ENCODE measurements at regions not wholly inside any gene's neighbourhood (a gene's known extent, or its start where the extent isn't known, plus 50 kb on each side); places are given as distances from the start of the nearest gene placed in this dataset.

DNA sequence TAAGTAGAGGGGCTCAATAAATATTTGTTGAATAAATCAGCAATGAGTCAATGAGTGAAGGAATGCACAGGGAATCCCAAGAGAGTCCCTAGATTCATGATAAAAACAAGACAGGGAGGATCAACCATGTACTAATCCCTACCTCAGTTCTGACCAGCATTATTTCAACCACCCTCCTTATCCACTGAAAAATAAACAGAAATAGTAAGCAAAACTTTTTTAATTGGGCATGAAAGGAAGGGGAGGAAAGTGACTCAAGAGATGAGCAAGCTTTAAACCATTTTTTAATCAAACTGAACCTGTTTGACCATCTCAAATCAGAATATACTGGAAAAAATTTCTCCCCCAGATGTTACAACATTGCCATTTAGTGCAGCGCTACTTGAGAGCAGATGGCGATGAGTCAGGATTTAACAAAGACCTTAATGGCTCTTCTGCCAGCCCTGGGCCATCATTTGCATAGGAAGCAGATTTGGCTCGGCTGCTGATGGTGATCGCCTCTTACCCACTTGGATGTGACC, 194.8 kb upstream of the SLC30A5 start:
- intact Hi-C loops (cut with micrococcal nuclease): no loop called here

DNA sequence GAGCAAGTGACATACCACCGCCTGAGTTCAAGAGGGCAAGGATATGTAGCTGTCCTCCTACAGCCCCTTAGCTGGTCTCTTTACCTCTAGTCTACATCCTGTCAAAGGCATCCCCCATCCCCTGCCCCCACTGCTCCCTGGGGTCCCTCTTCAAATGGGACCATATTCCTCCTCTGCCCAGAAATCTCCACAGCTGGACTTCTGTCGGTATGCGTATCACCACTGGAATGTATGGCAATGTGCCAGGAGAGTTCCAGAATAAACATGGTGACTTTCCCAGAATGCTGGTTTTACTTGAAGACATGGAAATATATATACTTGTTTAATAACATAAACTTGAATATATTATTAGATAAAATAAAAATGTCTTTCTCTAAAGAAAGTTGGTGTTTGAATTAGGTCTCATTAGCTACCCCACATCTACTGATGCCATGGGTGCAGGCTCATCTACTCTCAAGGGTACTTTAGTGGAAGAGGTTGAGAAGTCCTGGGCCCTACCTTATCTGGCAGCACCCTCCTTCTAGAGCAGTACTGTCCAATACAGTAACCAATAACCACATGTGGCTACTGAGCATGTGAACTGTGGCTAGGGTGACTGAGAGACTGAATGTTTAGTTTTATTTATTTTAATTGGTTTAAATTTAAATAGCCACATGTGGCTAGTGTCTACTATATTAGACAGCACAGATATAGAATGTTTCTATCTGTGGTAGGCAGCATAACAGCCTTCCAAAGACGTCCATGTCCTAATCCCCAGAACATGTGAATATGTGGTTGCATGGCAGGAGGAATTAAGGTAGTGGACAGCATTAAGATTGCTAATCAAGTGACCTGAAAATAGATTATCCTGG, 181.7 kb upstream of the SLC30A5 start:
- intact Hi-C loops (cut with micrococcal nuclease): no loop called here

GRCh38 chr5:68915079-68915478, 178.7 kb upstream of the SLC30A5 start:
- intact Hi-C loops (cut with micrococcal nuclease): no loop called here

DNA sequence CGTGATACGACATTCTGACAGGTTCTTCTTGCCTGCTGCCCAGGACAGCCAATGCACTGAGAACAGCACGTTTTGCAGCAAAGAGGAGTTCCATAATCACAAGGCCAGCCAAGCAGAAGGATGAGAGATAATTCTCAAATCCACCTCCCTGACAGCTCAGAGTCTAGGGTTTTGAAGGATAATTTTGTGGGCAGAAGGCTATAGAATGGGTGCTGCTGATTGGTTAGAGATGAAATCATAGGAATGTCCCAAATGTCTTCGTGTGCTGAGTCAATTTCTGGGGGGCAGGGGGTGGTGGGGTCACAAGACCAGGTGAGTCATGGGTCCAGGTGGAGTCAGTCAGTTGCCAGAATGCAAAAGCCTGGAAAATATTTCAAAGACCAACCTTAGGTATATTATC, 175.5 kb upstream of the SLC30A5 start:
- intact Hi-C loops (cut with micrococcal nuclease): no loop called here

DNA sequence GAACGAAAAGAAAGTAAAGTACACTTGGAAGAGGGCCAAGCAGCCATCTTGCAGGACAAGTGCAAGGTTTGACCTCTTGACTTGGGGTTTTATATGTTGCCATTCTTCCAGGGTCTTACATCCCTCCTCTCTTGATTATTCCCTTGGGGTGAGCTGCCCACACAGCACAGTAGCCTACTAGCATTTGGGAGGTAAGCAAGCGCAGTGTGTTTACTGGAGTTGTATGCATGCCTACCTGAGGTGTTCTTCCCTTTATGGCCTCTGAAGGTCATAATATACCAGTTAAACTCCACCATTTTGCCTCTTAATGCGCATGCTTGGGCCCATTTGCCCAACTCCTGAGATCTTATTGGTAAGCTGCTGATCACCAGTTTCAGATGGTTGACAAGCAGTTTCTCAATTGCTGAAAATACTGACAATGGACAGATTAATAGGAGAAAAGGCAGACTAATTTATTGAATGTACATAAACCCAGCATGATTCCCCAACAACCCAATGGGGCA, 173.8 kb upstream of the SLC30A5 start:
- intact Hi-C loops (cut with micrococcal nuclease): no loop called here

DNA sequence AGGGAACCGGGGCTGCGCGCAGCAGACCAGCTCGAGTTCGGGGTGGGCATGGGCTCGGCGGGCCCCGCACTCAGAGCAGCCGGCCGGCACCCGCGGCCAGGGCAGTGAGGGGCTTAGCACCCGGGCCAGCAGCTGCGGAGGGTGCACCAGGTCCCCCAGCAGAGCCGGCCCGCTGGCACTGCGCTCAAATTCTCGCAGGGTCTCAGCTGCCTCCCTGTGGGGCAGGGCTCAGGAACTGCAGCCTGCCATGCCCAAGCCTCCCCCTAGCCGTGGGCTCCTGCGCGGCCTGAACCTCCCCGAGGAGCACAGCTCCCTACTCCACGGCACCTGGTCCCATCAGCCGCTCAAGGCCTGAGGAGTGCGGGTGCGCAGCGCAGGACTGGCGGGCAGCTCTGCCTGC, 172.9 kb upstream of the SLC30A5 start:
- intact Hi-C loops (cut with micrococcal nuclease): no loop called here

- intact Hi-C loops (cut with micrococcal nuclease): no loop called here
These were observed 171.4 kb upstream of the SLC30A5 start for GRCh38 chr5:68922172-68922987.

DNA sequence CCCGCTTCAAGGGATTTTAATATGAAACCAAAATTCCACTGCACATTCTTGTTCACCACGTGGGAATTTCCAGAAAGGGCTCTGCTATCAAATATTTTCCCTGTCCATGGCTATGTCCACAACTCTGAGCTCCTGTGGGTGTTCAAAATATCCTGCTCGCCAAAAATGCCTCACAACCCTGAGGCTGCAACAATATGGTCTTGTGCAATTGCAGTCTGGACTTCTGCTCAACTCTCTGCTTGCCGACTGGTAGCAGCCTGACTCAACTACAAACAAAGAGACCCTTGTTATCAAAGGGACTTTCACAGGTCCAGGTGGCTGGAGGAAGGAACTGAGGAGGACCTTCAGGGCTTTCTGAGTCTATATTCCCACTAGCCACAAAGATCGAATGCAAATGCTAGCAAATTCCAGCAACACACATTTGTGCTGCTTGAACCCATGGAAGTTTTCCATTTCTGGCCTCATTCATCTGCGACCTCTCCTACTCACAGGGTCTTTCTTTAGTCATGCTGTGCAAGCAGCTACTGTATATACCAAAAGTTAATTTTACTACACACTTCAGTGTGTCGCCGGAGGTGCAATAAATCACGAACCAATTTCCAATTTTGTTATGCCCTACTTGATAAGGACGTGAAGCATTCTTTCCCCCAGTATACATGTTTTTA, 169.2 kb upstream of the SLC30A5 start:
- intact Hi-C loops (cut with micrococcal nuclease): no loop called here

- intact Hi-C loops (cut with micrococcal nuclease): no loop called here
These were observed 165.1 kb upstream of the SLC30A5 start for GRCh38 chr5:68928617-68929302.

- intact Hi-C loops (cut with micrococcal nuclease): no loop called here
These were observed 163.7 kb upstream of the SLC30A5 start for GRCh38 chr5:68930139-68930538.

GRCh38 chr5:68932830-68933434, 160.9 kb upstream of the SLC30A5 start:
- intact Hi-C loops (cut with micrococcal nuclease): no loop called here

- intact Hi-C loops (cut with micrococcal nuclease): no loop called here
These were observed 151.6 kb upstream of the SLC30A5 start for GRCh38 chr5:68942169-68942568.

DNA sequence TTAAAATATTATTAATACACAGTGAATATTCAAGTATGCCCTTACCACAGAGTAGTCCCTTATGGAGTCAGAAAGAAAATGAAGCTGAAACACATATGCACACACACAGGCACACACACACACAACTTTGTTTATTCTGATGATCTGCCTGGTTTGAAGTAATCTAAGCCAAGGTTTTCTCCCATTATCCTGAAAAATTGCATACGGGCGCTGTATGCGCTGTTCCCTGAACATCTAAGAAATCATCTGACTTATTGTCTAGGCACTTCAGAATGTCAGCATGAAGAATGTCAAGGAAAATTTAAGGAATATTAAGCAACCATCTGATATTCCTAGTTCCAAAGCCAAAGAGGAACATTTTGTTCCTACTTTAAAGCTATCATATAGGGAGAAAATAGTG, 147.1 kb upstream of the SLC30A5 start:
- intact Hi-C loops (cut with micrococcal nuclease): no loop called here

GRCh38 chr5:68947986-68948385, 145.8 kb upstream of the SLC30A5 start:
- intact Hi-C loops (cut with micrococcal nuclease): no loop called here

DNA sequence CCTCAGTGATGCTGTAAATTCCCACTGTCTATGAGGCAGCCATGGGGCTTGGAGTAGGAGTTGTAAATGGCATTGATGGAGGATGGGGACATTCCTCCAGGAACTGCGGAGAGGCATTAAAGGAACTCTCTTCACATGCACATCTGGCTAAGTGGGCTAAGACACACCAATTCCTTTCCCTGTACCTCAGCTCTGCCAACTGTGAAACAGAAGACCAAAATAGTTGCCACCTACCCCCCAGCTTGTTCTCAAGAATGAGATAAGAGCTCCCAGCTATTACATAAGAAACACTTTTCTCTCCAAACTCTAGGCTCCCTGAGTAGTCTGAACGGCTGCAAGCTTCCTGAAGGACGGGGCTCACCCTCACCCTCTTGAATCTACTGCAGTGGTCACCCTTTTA, 144.6 kb upstream of the SLC30A5 start:
- intact Hi-C loops (cut with micrococcal nuclease): no loop called here

DNA sequence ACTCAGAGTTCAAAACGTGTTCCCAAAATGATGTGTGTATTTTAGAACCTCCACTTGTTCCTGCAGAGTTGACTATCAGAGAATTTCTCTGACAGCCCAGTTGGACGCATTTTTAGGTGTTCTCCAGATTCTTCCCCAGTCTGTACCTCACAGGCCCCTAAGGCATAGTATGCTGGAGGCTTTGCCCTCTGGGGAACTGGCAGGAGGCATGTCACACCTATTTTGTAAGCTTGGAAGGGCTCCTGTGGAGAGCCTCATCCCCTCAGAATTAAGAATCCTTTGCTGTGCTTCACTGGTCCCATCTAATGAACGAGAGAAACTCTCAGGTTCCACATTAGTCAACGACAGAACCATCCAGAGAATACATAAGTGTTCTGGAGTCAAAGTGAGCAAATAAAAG, 144.1 kb upstream of the SLC30A5 start:
- intact Hi-C loops (cut with micrococcal nuclease): no loop called here

DNA sequence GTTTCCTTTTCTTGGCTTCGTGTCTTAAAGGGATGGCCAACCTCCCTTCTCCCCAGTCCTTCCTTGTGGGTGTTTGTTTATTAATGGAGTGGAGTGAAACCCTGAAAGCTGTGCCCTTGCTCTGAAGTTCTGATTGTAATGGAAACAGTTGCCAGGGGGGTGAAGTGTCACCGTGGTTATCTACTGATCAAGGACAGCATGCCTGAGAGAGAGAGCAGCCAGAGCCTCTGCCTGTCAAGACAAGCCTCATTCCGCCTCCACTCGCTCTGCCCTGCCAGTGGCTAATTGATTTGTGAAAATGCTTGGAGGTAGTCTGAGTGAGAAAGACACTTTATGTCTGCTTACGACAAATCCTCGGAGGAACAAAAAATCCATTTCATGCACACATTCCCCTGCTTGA, 143.7 kb upstream of the SLC30A5 start:
- intact Hi-C loops (cut with micrococcal nuclease): no loop called here

- intact Hi-C loops (cut with micrococcal nuclease): no loop called here
These were observed 142.9 kb upstream of the SLC30A5 start for GRCh38 chr5:68950930-68951329.

DNA sequence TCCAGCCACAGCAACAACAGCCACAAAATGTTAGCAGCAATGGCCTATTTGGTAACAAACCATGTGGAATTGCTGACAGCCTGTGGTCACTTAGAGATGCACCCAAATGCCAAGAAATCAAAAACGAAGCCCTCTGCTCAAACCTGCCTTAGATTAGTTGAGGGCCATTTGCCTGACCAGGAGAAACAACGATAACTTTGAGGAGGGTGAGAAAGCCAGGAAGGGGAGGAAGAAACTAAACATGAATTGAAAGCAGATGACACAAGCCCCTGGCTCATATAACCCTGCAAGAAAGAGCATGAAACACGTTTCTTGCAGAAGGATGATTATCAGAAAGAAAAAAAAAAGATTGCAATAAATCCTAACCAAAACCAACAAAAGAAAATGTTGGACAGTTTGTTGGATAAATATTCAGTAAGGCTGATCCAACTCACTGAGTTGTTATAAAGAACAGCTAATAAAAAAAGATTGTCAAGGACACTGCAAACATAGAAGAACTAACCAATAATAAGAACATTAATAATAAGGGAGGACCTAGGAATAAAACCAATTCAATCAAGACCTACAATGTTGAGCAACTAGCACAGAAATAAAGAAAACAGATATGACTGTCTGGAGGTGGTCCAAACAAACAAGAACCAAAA, 140.5 kb upstream of the SLC30A5 start:
- intact Hi-C loops (cut with micrococcal nuclease): no loop called here
